OCI-LY1 (cell line): ENCODE measurements at regions not wholly inside any gene's neighbourhood (a gene's known extent, or its start where the extent isn't known, plus 50 kb on each side); places are given as distances from the start of the nearest gene placed in this dataset.

ENCODE experiments used
- H2AFZ ChIP-seq: fragments of 200-600 bp; sonication (generic), shearing (Covaris generic); 2 replicates; pipeline ENCODE4 v1.6.0; 2014; ENCODE audit warnings: antibody characterized with exemption, mild to moderate bottlenecking, low read length
- H3F3A ChIP-seq: fragments of 200-600 bp; sonication (generic), shearing (Covaris generic); 2 replicates; pipeline ENCODE4 v1.6.0; 2014; ENCODE audit warnings: mild to moderate bottlenecking, antibody characterized with exemption, low read length, moderate library complexity; ENCODE audit not compliant: insufficient read depth
- H3K27ac ChIP-seq: fragments of 200-600 bp; sonication (generic); 2 replicates; pipeline ENCODE4 v1.5.1; 2014; ENCODE audit warnings: low read length, mixed run types, mild to moderate bottlenecking, low read depth; ENCODE audit not compliant: poor library complexity, severe bottlenecking
- H3K27me3 ChIP-seq: fragments of 200-600 bp; sonication (generic); 2 replicates; pipeline ENCODE4 v1.6.0; 2014; ENCODE audit warnings: antibody characterized with exemption, mild to moderate bottlenecking, low read length, moderate library complexity; ENCODE audit not compliant: insufficient read depth
- H3K36me3 ChIP-seq: fragments of 200-600 bp; sonication (generic); 2 replicates; pipeline ENCODE4 v1.6.1; 2014; ENCODE audit warnings: mild to moderate bottlenecking, antibody characterized with exemption, low read length, moderate library complexity, mixed read lengths; ENCODE audit not compliant: insufficient read depth
- H3K4me1 ChIP-seq: fragments of 200-600 bp; sonication (generic); 2 replicates; pipeline ENCODE4 v1.5.1; 2014; ENCODE audit warnings: mild to moderate bottlenecking, low read length, moderate library complexity; ENCODE audit not compliant: insufficient read depth, severe bottlenecking
- H3K4me2 ChIP-seq: fragments of 200-600 bp; sonication (generic), shearing (Covaris generic); 2 replicates; pipeline ENCODE4 v1.6.1; 2014; ENCODE audit warnings: low read length
- H3K4me3 ChIP-seq: fragments of 200-600 bp; sonication (generic); 2 replicates; pipeline ENCODE4 v1.5.1; 2014; ENCODE audit warnings: low read length, low read depth, mild to moderate bottlenecking, mixed read lengths; ENCODE audit not compliant: poor library complexity, severe bottlenecking
- H3K79me2 ChIP-seq: fragments of 200-600 bp; shearing (Covaris generic); 2 replicates; pipeline ENCODE4 v1.6.1; 2016; ENCODE audit warnings: mixed run types, low read length, mixed read lengths; ENCODE audit not compliant: insufficient read depth
- H3K9ac ChIP-seq: fragments of 200-600 bp; sonication (generic), shearing (Covaris generic); 2 replicates; pipeline ENCODE4 v1.6.1; 2014; ENCODE audit warnings: mild to moderate bottlenecking, low read length, mixed read lengths
- H3K9me2 ChIP-seq: fragments of 200-600 bp; sonication (generic), shearing (Covaris generic); 2 replicates; pipeline ENCODE4 v1.6.1; 2014; ENCODE audit warnings: low read depth, mild to moderate bottlenecking, low read length, mixed read lengths
- H3K9me3 ChIP-seq: fragments of 200-600 bp; shearing (Covaris generic); 2 replicates; pipeline ENCODE4 v1.6.1; 2014; ENCODE audit warnings: low read length, mixed read lengths
- H4K20me1 ChIP-seq: fragments of 200-600 bp; sonication (generic), shearing (Covaris generic); 2 replicates; pipeline ENCODE4 v1.6.0; 2016; ENCODE audit warnings: mild to moderate bottlenecking, low read length; ENCODE audit not compliant: insufficient read depth
- CTCF ChIP-seq: fragments of 200-600 bp; sonication (generic), shearing (Covaris generic); IDR thresholded peaks from 2 replicates; pipeline ENCODE4 v1.5.1; 2017; ENCODE audit warnings: mild to moderate bottlenecking, antibody characterized with exemption, low read length, moderate library complexity, mixed read lengths
- EZH2 ChIP-seq: fragments of 200-600 bp; sonication (generic), shearing (Covaris generic); IDR thresholded peaks from 2 replicates; pipeline ENCODE4 v1.8.0; 2017; ENCODE audit warnings: borderline replicate concordance, mixed run types, mild to moderate bottlenecking, antibody characterized with exemption, low read length, moderate library complexity, mixed read lengths

- Histone ChIP-seq H4K20me1 (no peaks in the 10 kb centered on the region), H3K9me2 (no peaks in the 10 kb centered on the region), H3K4me1 (no peaks in the 10 kb centered on the region), H3K9ac (no peak overlapping the region), H3K79me2 (no peaks in the 10 kb centered on the region), H2AFZ (no peak overlapping the region), H3F3A (no peaks in the 10 kb centered on the region), H3K4me2 (no peak overlapping the region), H3K4me3 (no peak overlapping the region), H3K27me3 (no peaks in the 10 kb centered on the region), H3K27ac (no peak overlapping the region), H3K36me3 (no peaks in the 10 kb centered on the region), H3K9me3 (no peaks in the 10 kb centered on the region)
- TF ChIP-seq EZH2, result no peak
- TF ChIP-seq CTCF, result no peak
Measured at GRCh38 chr12:114165921-114166320, 199.8 kb upstream of the RBM19 start.

- Histone ChIP-seq H3F3A (no peaks in the 10 kb centered on the region), H3K9me3 (no peaks in the 10 kb centered on the region), H3K4me1 (no peaks in the 10 kb centered on the region), H3K79me2 (no peaks in the 10 kb centered on the region), H3K27ac (no peak overlapping the region), H2AFZ (no peak overlapping the region), H3K27me3 (no peaks in the 10 kb centered on the region), H3K4me2 (no peak overlapping the region), H3K9ac (no peak overlapping the region), H3K36me3 (no peaks in the 10 kb centered on the region), H3K4me3 (no peak overlapping the region), H3K9me2 (no peaks in the 10 kb centered on the region), H4K20me1 (no peaks in the 10 kb centered on the region)
- TF ChIP-seq CTCF (no peak), EZH2 (no peak)
Measured at GRCh38 chr12:114164351-114164750, 198.2 kb upstream of the RBM19 start.

GRCh38 chr12:114163771-114164170 lies 197.6 kb upstream of the RBM19 start:
- no peaks in the 10 kb centered on the region for H3K79me2 ChIP-seq
- no peaks in the 10 kb centered on the region for H3K4me1 ChIP-seq
- H3K4me3 ChIP-seq, result no peak overlapping the region
- TF ChIP-seq CTCF (no peak), EZH2 (no peak)
- no peaks in the 10 kb centered on the region for H3K9me3 ChIP-seq
- H4K20me1 ChIP-seq, result no peaks in the 10 kb centered on the region
- H3K36me3 ChIP-seq, result no peaks in the 10 kb centered on the region
- no peaks in the 10 kb centered on the region for H3K9me2 ChIP-seq
- no peak overlapping the region for H3K4me2 ChIP-seq
- H3K27ac ChIP-seq, result no peak overlapping the region
- H3F3A ChIP-seq, result no peaks in the 10 kb centered on the region
- H2AFZ ChIP-seq, result no peak overlapping the region
- H3K9ac ChIP-seq, result no peak overlapping the region
- no peaks in the 10 kb centered on the region for H3K27me3 ChIP-seq
